Gastroesophageal sphincter (tissue), 4 donors: ENCODE measurements at regions not wholly inside any gene's neighbourhood (a gene's known extent, or its start where the extent isn't known, plus 50 kb on each side); places are given as distances from the start of the nearest gene placed in this dataset.

Experiments
- ATAC-seq: fragments of 150-250 bp; one replicate; pipeline ENCODE4 v1.9.1; 2016; ENCODE audit warnings: mild to moderate bottlenecking, moderate library complexity
- H3K27ac ChIP-seq, 4 donors: fragments of 200-600 bp; sonication (generic) in 3 of 4; 1 replicate in 3 of 4; 2 replicates in 1 of 4; pipeline ENCODE4 v1.5.1; 2016 to 2019
- H3K27me3 ChIP-seq: fragments of 200-600 bp; sonication (generic); one replicate; pipeline ENCODE4 v1.5.1; 2019
- H3K36me3 ChIP-seq, 2 donors: fragments of 200-600 bp; sonication (generic); one replicate each; pipeline ENCODE4 v1.5.1; 2019; ENCODE audit warnings: control low read depth in 1 of 2
- H3K4me1 ChIP-seq, 3 donors: fragments of 200-600 bp; sonication (generic); 1 replicate in 2 of 3; 2 replicates in 1 of 3; pipeline ENCODE4 v1.5.1; 2016 to 2019; ENCODE audit warnings: control low read depth in 2 of 3
- H3K4me3 ChIP-seq, 2 donors: fragments of 200-600 bp; sonication (generic); one replicate each; pipeline ENCODE4 v1.5.1; 2019; ENCODE audit warnings: mild to moderate bottlenecking in 1 of 2, moderate library complexity in 1 of 2
- H3K9me3 ChIP-seq, 3 donors: fragments of 200-600 bp; sonication (generic); one replicate each; pipeline ENCODE4 v1.5.1; 2017 to 2019; ENCODE audit warnings: control low read depth in 2 of 3
- CTCF ChIP-seq, 4 experiments: fragments of 200-600 bp in 2 of 4; fragments of 450-650 bp in 2 of 4; sonication (generic) in 1 of 4; IDR thresholded peaks; one replicate each; pipeline ENCODE4 v1.5.1; 2017 to 2019; ENCODE audit warnings: antibody characterized with exemption in 4 of 4, mild to moderate bottlenecking in 2 of 4, moderate library complexity in 2 of 4
- EP300 ChIP-seq: sonication (generic); formaldehyde crosslinking; IDR thresholded peaks from one replicate; pipeline ENCODE4 v1.6.1; 2017; ENCODE audit warnings: antibody characterized with exemption, mild to moderate bottlenecking
- POLR2A ChIP-seq, 2 donors: fragments of 450-650 bp; IDR thresholded peaks; one replicate each; pipeline ENCODE4 v1.6.1; 2017; ENCODE audit warnings: antibody characterized with exemption in 2 of 2, mild to moderate bottlenecking in 2 of 2, moderate library complexity in 1 of 2
- POLR2AphosphoS5 ChIP-seq: sonication (generic); formaldehyde crosslinking; IDR thresholded peaks from one replicate; pipeline ENCODE4 v1.6.1; 2017; ENCODE audit warnings: antibody characterized with exemption
- WGBS, 2 donors: methylation state at CpG; one replicate each; pipeline ENCODE4 v1.1.5; 2018; ENCODE audit warnings: low coverage in 1 of 2; 5-methylcytosine and 5-hydroxymethylcytosine counted together

- Histone ChIP-seq H3K36me3 (no peaks in the 10 kb centered on the region), H3K27ac (peak overlapping the region in 3 of 4 donors; percentile 23 to 61 (median 44)), H3K4me1 (peaks cover 0 to 13% (median 0%) of the 10 kb centered on the region in 3 donors), H3K9me3 (no peaks in the 10 kb centered on the region), H3K4me3 (no peak overlapping the region), H3K27me3 (no peaks in the 10 kb centered on the region)
- 36% methylated on average over 1 of the region's 1 CpG; no CpG with 5 or more reads in 1 of the 2 donors for WGBS, 2 donors
- TF ChIP-seq EP300: no peak
- ATAC-seq: no peak
Observed at GRCh38 chr3:25854214-25854613, 64.3 kb downstream of the OXSM start.

- Histone ChIP-seq H3K4me3 (no peak overlapping the region), H3K36me3 (no peaks in the 10 kb centered on the region), H3K4me1 (peaks cover 0 to 13% (median 0%) of the 10 kb centered on the region in 3 donors), H3K27me3 (no peaks in the 10 kb centered on the region), H3K9me3 (no peaks in the 10 kb centered on the region), H3K27ac (peak overlapping the region in 3 of 4 donors; percentile 23 to 61 (median 44))
- WGBS, 2 donors: 87 to 88% methylated on average over 3 of the region's 3 CpGs
- ATAC-seq: peak; percentile 31
- TF ChIP-seq POLR2AphosphoS5 (no peak), CTCF (IDR thresholded peaks at IDR 0.05) (no peak), EP300 (no peak), POLR2A (IDR thresholded peaks at IDR 0.05) (no peak)
Observed at GRCh38 chr3:25854635-25855034, 64.7 kb downstream of the OXSM start.

GRCh38 chr3:25855266-25855784 lies 65.4 kb downstream of the OXSM start:
- no peaks in the 10 kb centered on the region for H3K27me3 ChIP-seq
- no CpG with 5 or more reads among the region's 1 CpG for WGBS, 2 donors
- H3K9me3 ChIP-seq: peaks cover 0 to 4% (median 3%) of the 10 kb centered on the region in 3 donors
- ATAC-seq: no peak
- H3K27ac ChIP-seq: no peak overlapping the region
- H3K4me3 ChIP-seq: no peak overlapping the region
- H3K36me3 ChIP-seq: no peaks in the 10 kb centered on the region
- TF ChIP-seq POLR2AphosphoS5: no peak
- peaks cover 0 to 13% (median 0%) of the 10 kb centered on the region in 3 donors for H3K4me1 ChIP-seq

- Histone ChIP-seq H3K4me3 (no peak overlapping the region), H3K27me3 (no peaks in the 10 kb centered on the region), H3K9me3 (peaks cover 0 to 4% (median 3%) of the 10 kb centered on the region in 3 donors), H3K36me3 (no peaks in the 10 kb centered on the region), H3K4me1 (peaks cover 0 to 13% (median 0%) of the 10 kb centered on the region in 3 donors), H3K27ac (no peak overlapping the region)
- 80 to 92% methylated on average over 2 to 3 of the region's 3 CpGs for WGBS, 2 donors
- no peak for ATAC-seq
- TF ChIP-seq EP300 (no peak), CTCF (IDR thresholded peaks at IDR 0.05) (peak; percentile 16 to 54 (median 28)), POLR2AphosphoS5 (no peak), POLR2A (IDR thresholded peaks at IDR 0.05) (no peak)
Observed at GRCh38 chr3:25856902-25857518, 67.1 kb downstream of the OXSM start.

- H3K4me1 ChIP-seq: no peaks in the 10 kb centered on the region
- H3K27ac ChIP-seq: no peak overlapping the region
- TF ChIP-seq CTCF (IDR thresholded peaks at IDR 0.05) (no peak), POLR2A (IDR thresholded peaks at IDR 0.05) (no peak), POLR2AphosphoS5 (no peak), EP300 (no peak)
- H3K9me3 ChIP-seq: peaks cover 0 to 4% (median 3%) of the 10 kb centered on the region in 3 donors
- H3K27me3 ChIP-seq: no peaks in the 10 kb centered on the region
- 82% methylated on average over 1 of the region's 1 CpG; no CpG with 5 or more reads in 1 of the 2 donors for WGBS, 2 donors
- no peak for ATAC-seq
- H3K36me3 ChIP-seq: no peaks in the 10 kb centered on the region
- no peak overlapping the region for H3K4me3 ChIP-seq
Observed at GRCh38 chr3:25861566-25861965, 71.7 kb downstream of the OXSM start.

- WGBS, 2 donors: 83 to 100% methylated on average over 1 to 3 of the region's 3 CpGs
Observed at GRCh38 chr3:25863011-25863415, 73.1 kb downstream of the OXSM start.

More at GRCh38 chr3:25863011-25863415, 73.1 kb downstream of the OXSM start:
- no peaks in the 10 kb centered on the region for H3K27me3 ChIP-seq
- no peaks in the 10 kb centered on the region for H3K4me1 ChIP-seq
- ATAC-seq: no peak
- H3K36me3 ChIP-seq: no peaks in the 10 kb centered on the region
- peaks cover 0 to 4% (median 3%) of the 10 kb centered on the region in 3 donors for H3K9me3 ChIP-seq
- TF ChIP-seq POLR2AphosphoS5 (no peak), POLR2A (IDR thresholded peaks at IDR 0.05) (no peak), EP300 (no peak), CTCF (IDR thresholded peaks at IDR 0.05) (no peak)
- no peak overlapping the region for H3K27ac ChIP-seq
- H3K4me3 ChIP-seq: no peak overlapping the region
